ENCODE measurements at regions not wholly inside any gene's neighbourhood (a gene's known extent, or its start where the extent isn't known, plus 50 kb on each side); places are given as distances from the start of the nearest gene placed in this dataset.

- Mint-ChIP-seq H3K27ac (ENCODE audit: unreplicated experiment) (no peak overlapping the region), H3K36me3 (ENCODE audit: unreplicated experiment) (peaks cover 12% of the 10 kb centered on the region), H3K9me3 (ENCODE audit: unreplicated experiment) (peaks cover 4% of the 10 kb centered on the region), H3K4me3 (ENCODE audit: unreplicated experiment) (no peak overlapping the region), H3K4me1 (ENCODE audit: low read depth, unreplicated experiment) (peaks cover 2% of the 10 kb centered on the region), H3K27me3 (ENCODE audit: unreplicated experiment) (peaks cover 1% of the 10 kb centered on the region)
- no peak for DNase-seq
- no peak for TF ChIP-seq CTCF (IDR thresholded peaks at IDR 0.05; ENCODE audit: partially characterized antibody, unreplicated experiment)
These were observed 120.7 kb upstream of the MED13L start for GRCh38 chr12:116398193-116398592.

GRCh38 chr12:116399055-116399454 lies 121.6 kb upstream of the MED13L start:
- peaks cover 12% of the 10 kb centered on the region for H3K36me3 Mint-ChIP-seq (ENCODE audit: unreplicated experiment)
- DNase-seq: no peak
- H3K27ac Mint-ChIP-seq (ENCODE audit: unreplicated experiment): no peak overlapping the region
- no peaks in the 10 kb centered on the region for H3K4me1 Mint-ChIP-seq (ENCODE audit: low read depth, unreplicated experiment)
- peaks cover 2% of the 10 kb centered on the region for H3K9me3 Mint-ChIP-seq (ENCODE audit: unreplicated experiment)
- TF ChIP-seq CTCF (IDR thresholded peaks at IDR 0.05; ENCODE audit: partially characterized antibody, unreplicated experiment): no peak
- H3K27me3 Mint-ChIP-seq (ENCODE audit: unreplicated experiment): no peaks in the 10 kb centered on the region
- no peak overlapping the region for H3K4me3 Mint-ChIP-seq (ENCODE audit: unreplicated experiment)

GRCh38 chr12:116400636-116401372 lies 123.3 kb upstream of the MED13L start:
- no peak overlapping the region for H3K4me3 Mint-ChIP-seq (ENCODE audit: unreplicated experiment)
- H3K4me1 Mint-ChIP-seq (ENCODE audit: low read depth, unreplicated experiment): no peaks in the 10 kb centered on the region
- no peak for DNase-seq
- no peak overlapping the region for H3K27ac Mint-ChIP-seq (ENCODE audit: unreplicated experiment)
- TF ChIP-seq CTCF (IDR thresholded peaks at IDR 0.05; ENCODE audit: partially characterized antibody, unreplicated experiment): no peak
- H3K9me3 Mint-ChIP-seq (ENCODE audit: unreplicated experiment): peaks cover 2% of the 10 kb centered on the region
- no peaks in the 10 kb centered on the region for H3K27me3 Mint-ChIP-seq (ENCODE audit: unreplicated experiment)
- peaks cover 12% of the 10 kb centered on the region for H3K36me3 Mint-ChIP-seq (ENCODE audit: unreplicated experiment)

- Mint-ChIP-seq H3K36me3 (ENCODE audit: unreplicated experiment) (peaks cover 12% of the 10 kb centered on the region), H3K4me3 (ENCODE audit: unreplicated experiment) (no peak overlapping the region), H3K9me3 (ENCODE audit: unreplicated experiment) (peaks cover 2% of the 10 kb centered on the region), H3K4me1 (ENCODE audit: low read depth, unreplicated experiment) (no peaks in the 10 kb centered on the region), H3K27me3 (ENCODE audit: unreplicated experiment) (no peaks in the 10 kb centered on the region), H3K27ac (ENCODE audit: unreplicated experiment) (no peak overlapping the region)
- no peak for TF ChIP-seq CTCF (IDR thresholded peaks at IDR 0.05; ENCODE audit: partially characterized antibody, unreplicated experiment)
- no peak for DNase-seq
These were observed 124.1 kb upstream of the MED13L start for GRCh38 chr12:116401565-116401964.

GRCh38 chr12:116402163-116402939 lies 124.9 kb upstream of the MED13L start:
- Mint-ChIP-seq H3K27me3 (ENCODE audit: unreplicated experiment) (no peaks in the 10 kb centered on the region), H3K9me3 (ENCODE audit: unreplicated experiment) (peaks cover 2% of the 10 kb centered on the region), H3K4me1 (ENCODE audit: low read depth, unreplicated experiment) (no peaks in the 10 kb centered on the region), H3K27ac (ENCODE audit: unreplicated experiment) (no peak overlapping the region), H3K4me3 (ENCODE audit: unreplicated experiment) (no peak overlapping the region), H3K36me3 (ENCODE audit: unreplicated experiment) (peaks cover 12% of the 10 kb centered on the region)
- TF ChIP-seq CTCF (IDR thresholded peaks at IDR 0.05; ENCODE audit: partially characterized antibody, unreplicated experiment): no peak
- DNase-seq: no peak

All from glutamatergic neuron (in vitro differentiated cells).